OCI-LY7 (cell line): ENCODE measurements at regions not wholly inside any gene's neighbourhood (a gene's known extent, or its start where the extent isn't known, plus 50 kb on each side); places are given as distances from the start of the nearest gene placed in this dataset.
A peak's percentile ranks its signal among the peaks of the same experiment; 100 is the strongest.

Experiments used
- BruUV-seq: library from RNA; stranded (reverse); fragments of 400-500 nt; replicated peaks from 2 replicates; lab custom pipeline; 2021; lab: Mats Ljungman, UMichigan
- CTCF ChIA-PET: fragments of 300-600 bp; sonication (Branson Sonifier 250); formaldehyde crosslinking; loops from one replicate; lab custom pipeline; 2022; ENCODE audit warnings: antibody characterized with exemption; ENCODE audit not compliant: unreplicated experiment; lab: Charles Lee
- POLR2A ChIA-PET: fragments of 300-600 bp; sonication (Branson Sonifier 250); formaldehyde crosslinking; loops from one replicate; lab custom pipeline; 2022; ENCODE audit warnings: antibody characterized with exemption; lab: Charles Lee
- DNase-seq: peaks from one replicate; pipeline ENCODE4 v3.0.0-alpha.2; 2015; ENCODE audit warnings: low spot score
- H2AFZ ChIP-seq: fragments of 200-600 bp; sonication (generic), shearing (Covaris generic); 2 replicates; pipeline ENCODE4 v1.6.1; 2014; ENCODE audit warnings: mild to moderate bottlenecking, antibody characterized with exemption, low read length, moderate library complexity
- H3K27ac ChIP-seq: fragments of 200-600 bp; sonication (generic); 2 replicates; pipeline ENCODE4 v1.5.1; 2014; ENCODE audit warnings: mixed run types, low read depth, mild to moderate bottlenecking, moderate library complexity, low read length, inconsistent platforms; ENCODE audit not compliant: poor library complexity, severe bottlenecking
- H3K36me3 ChIP-seq: fragments of 200-600 bp; sonication (generic); 2 replicates; pipeline ENCODE4 v1.6.1; 2014; ENCODE audit warnings: mild to moderate bottlenecking, antibody characterized with exemption, low read length, moderate library complexity, mixed read lengths; ENCODE audit not compliant: insufficient read depth
- H3K4me1 ChIP-seq: fragments of 200-600 bp; sonication (generic); 2 replicates; pipeline ENCODE4 v1.5.1; 2014; ENCODE audit warnings: mild to moderate bottlenecking, low read length; ENCODE audit not compliant: insufficient read depth, poor library complexity, severe bottlenecking
- H3K4me2 ChIP-seq: fragments of 200-600 bp; sonication (generic); 2 replicates; pipeline ENCODE4 v1.6.1; 2014; ENCODE audit warnings: mild to moderate bottlenecking, low read length
- H3K4me3 ChIP-seq: fragments of 200-600 bp; sonication (generic); 2 replicates; pipeline ENCODE4 v1.5.1; 2014; ENCODE audit warnings: mild to moderate bottlenecking, low read depth, low read length; ENCODE audit not compliant: poor library complexity, severe bottlenecking
- H3K79me2 ChIP-seq: fragments of 200-600 bp; sonication (generic); 2 replicates; pipeline ENCODE4 v1.6.1; 2016; ENCODE audit warnings: low read depth, mild to moderate bottlenecking, low read length, moderate library complexity, mixed read lengths; ENCODE audit not compliant: insufficient read depth
- H3K9me2 ChIP-seq: fragments of 200-600 bp; sonication (generic); 2 replicates; pipeline ENCODE4 v1.6.1; 2016; ENCODE audit warnings: mild to moderate bottlenecking, low read length, mixed read lengths; ENCODE audit not compliant: insufficient read depth
- H3K9me3 ChIP-seq: fragments of 200-600 bp; sonication (generic); 2 replicates; pipeline ENCODE4 v1.6.1; 2014; ENCODE audit warnings: mild to moderate bottlenecking, mixed run types, low read length, mixed read lengths
- H4K20me1 ChIP-seq: fragments of 200-600 bp; sonication (generic); 2 replicates; pipeline ENCODE4 v1.6.1; 2014; ENCODE audit warnings: mild to moderate bottlenecking, antibody characterized with exemption, low read length, moderate library complexity, mixed read lengths; ENCODE audit not compliant: insufficient read depth
- CTCF ChIP-seq: fragments of 200-600 bp; sonication (generic); conservative IDR thresholded peaks from 2 replicates; pipeline ENCODE4 v1.5.1; 2014; ENCODE audit warnings: mild to moderate bottlenecking, antibody characterized with exemption, low read length, moderate library complexity, mixed read lengths
- EZH2phosphoT487 ChIP-seq: fragments of 200-600 bp; sonication (generic); IDR thresholded peaks from 2 replicates; pipeline ENCODE4 v1.6.1; 2018; ENCODE audit warnings: low read depth, borderline replicate concordance, mild to moderate bottlenecking, mixed run types, antibody characterized with exemption, low read length, moderate library complexity, mixed read lengths
- intact Hi-C: fragments of 100-400 bp; cut with micrococcal nuclease; formaldehyde crosslinking; loops from one replicate; pipeline ENCODE4 v1.10.0; 2022; ENCODE audit not compliant: unreplicated experiment

GRCh38 chrX:79601341-79602131 is 234.4 kb upstream of the ITM2A start:
- no peaks in the 10 kb centered on the region for H3K9me2 ChIP-seq
- no peaks in the 10 kb centered on the region for H4K20me1 ChIP-seq
- CTCF ChIA-PET = no interaction called here
- no peak overlapping the region for H3K4me3 ChIP-seq
- no peaks in the 10 kb centered on the region for H3K4me1 ChIP-seq
- no peaks in the 10 kb centered on the region for H3K79me2 ChIP-seq
- H3K36me3 ChIP-seq = no peaks in the 10 kb centered on the region
- TF ChIP-seq CTCF = no peak
- POLR2A ChIA-PET = interaction anchor here (0.6 kb wide), 1 partner anchor 150 kb away, joined by 3 read pairs; no protein-coding TSS in a partner anchor
- DNase-seq = no peak
- H3K9me3 ChIP-seq = no peaks in the 10 kb centered on the region
- intact Hi-C loops = no loop called here
- H2AFZ ChIP-seq = no peak overlapping the region
- no peak overlapping the region for H3K4me2 ChIP-seq
- H3K27ac ChIP-seq = no peak overlapping the region
- BruUV-seq = no TSS peak

- no peak for DNase-seq
- H3K4me2 ChIP-seq = no peak overlapping the region
- H2AFZ ChIP-seq = no peak overlapping the region
- CTCF ChIA-PET = no interaction called here
- no peaks in the 10 kb centered on the region for H3K9me2 ChIP-seq
- no TSS peak for BruUV-seq
- POLR2A ChIA-PET = no interaction called here
- no peak overlapping the region for H3K27ac ChIP-seq
- H3K4me1 ChIP-seq = no peaks in the 10 kb centered on the region
- no peak overlapping the region for H3K4me3 ChIP-seq
- H4K20me1 ChIP-seq = no peaks in the 10 kb centered on the region
- H3K79me2 ChIP-seq = no peaks in the 10 kb centered on the region
- TF ChIP-seq CTCF (peak; percentile 45; the same call in 1 of the 2 replicates), EZH2phosphoT487 (no peak)
- no peaks in the 10 kb centered on the region for H3K36me3 ChIP-seq
- intact Hi-C loops = no loop called here
- no peaks in the 10 kb centered on the region for H3K9me3 ChIP-seq
These were observed 225.1 kb upstream of the ITM2A start for GRCh38 chrX:79592259-79592658.

DNA sequence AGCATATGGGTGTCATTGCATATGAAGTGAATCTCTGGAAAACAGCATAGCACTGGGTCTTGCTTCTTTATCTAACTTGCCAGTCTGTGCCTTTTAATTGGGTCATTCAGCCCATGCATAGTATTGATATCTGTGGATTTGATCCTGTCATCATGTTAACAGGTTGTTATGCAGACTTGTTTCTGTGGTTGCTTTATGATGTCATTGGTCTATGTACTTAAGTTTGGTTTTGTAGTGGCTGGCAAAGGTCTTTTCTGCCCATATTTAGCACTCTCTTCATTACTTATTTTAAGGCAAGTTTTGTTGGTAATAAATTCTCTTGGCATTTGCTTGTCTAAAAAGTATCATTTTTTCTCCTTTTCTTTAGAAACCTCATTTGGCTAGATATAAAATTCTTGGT is 221.1 kb upstream of the ITM2A start:
- ChIA-PET CTCF (no interaction called here), POLR2A (no interaction called here)
- Histone ChIP-seq H3K9me2 (no peaks in the 10 kb centered on the region), H3K9me3 (no peaks in the 10 kb centered on the region), H4K20me1 (no peaks in the 10 kb centered on the region), H3K79me2 (no peaks in the 10 kb centered on the region), H3K4me2 (no peak overlapping the region), H3K27ac (no peak overlapping the region), H3K4me1 (no peaks in the 10 kb centered on the region), H2AFZ (no peak overlapping the region), H3K4me3 (no peak overlapping the region), H3K36me3 (no peaks in the 10 kb centered on the region)
- no peak for DNase-seq
- no TSS peak for BruUV-seq
- intact Hi-C loops = no loop called here
- no peak for TF ChIP-seq EZH2phosphoT487
- no peak for TF ChIP-seq CTCF
